ENCODE measurements at regions not wholly inside any gene's neighbourhood (a gene's known extent, or its start where the extent isn't known, plus 50 kb on each side); places are given as distances from the start of the nearest gene placed in this dataset.

GRCh38 chr4:185909972-185910371 is 98.0 kb upstream of the SORBS2 start:
- in situ Hi-C loops (cut with MboI; ENCODE audit: low pct_ligation_motif_present in 1 of 4, low pct_unique_long_range_greater_than_20kb in 1 of 4, low sequenced_read_pairs in 3 of 4) = no loop called here
- no peak overlapping the region for H3K4me3 ChIP-seq

GRCh38 chr4:185911556-185912064 is 99.6 kb upstream of the SORBS2 start:
- Histone ChIP-seq H3K36me3 (no peaks in the 10 kb centered on the region), H3K27me3 (no peaks in the 10 kb centered on the region), H3K27ac (no peak overlapping the region), H3K9me3 (no peaks in the 10 kb centered on the region), H3K4me3 (no peak overlapping the region), H3K4me1 (peaks cover 0 to 9% (median 8%) of the 10 kb centered on the region in 4 donors)
- TF ChIP-seq EP300 (IDR thresholded peaks at IDR 0.05; ENCODE audit: low read depth) = no peak
- TF ChIP-seq POLR2A (IDR thresholded peaks at IDR 0.05) = no peak
- no peak for TF ChIP-seq CTCF (IDR thresholded peaks at IDR 0.05)
- no peak for TF ChIP-seq POLR2AphosphoS5 (IDR thresholded peaks at IDR 0.05)
- intact Hi-C loops (cut with DNase I; ENCODE audit: low total_unique reads) (no loop called here), in situ Hi-C loops (cut with MboI; ENCODE audit: low pct_ligation_motif_present in 1 of 4, low pct_unique_long_range_greater_than_20kb in 1 of 4, low sequenced_read_pairs in 3 of 4) (no loop called here)
- WGBS, 2 donors (ENCODE audit: low coverage in 1 of 2) = 95% methylated on average over 4 of the region's 4 CpGs; no CpG with 5 or more reads in 1 of the 2 donors
- DNase-seq = no peak

More at GRCh38 chr4:185909972-185910371, 98.0 kb upstream of the SORBS2 start:
- no peak for DNase-seq
- Histone ChIP-seq H3K27ac (no peak overlapping the region), H3K9me3 (no peaks in the 10 kb centered on the region), H3K4me1 (peaks cover 0 to 9% (median 8%) of the 10 kb centered on the region in 4 donors), H3K27me3 (no peaks in the 10 kb centered on the region), H3K36me3 (no peaks in the 10 kb centered on the region)
- intact Hi-C loops (cut with DNase I; ENCODE audit: low total_unique reads) = no loop called here
- TF ChIP-seq POLR2A (IDR thresholded peaks at IDR 0.05) (no peak), POLR2AphosphoS5 (IDR thresholded peaks at IDR 0.05) (no peak), EP300 (IDR thresholded peaks at IDR 0.05; ENCODE audit: low read depth) (no peak), CTCF (IDR thresholded peaks at IDR 0.05) (no peak)
- WGBS, 2 donors (ENCODE audit: low coverage in 1 of 2) = 62 to 76% methylated on average over 2 of the region's 2 CpGs

GRCh38 chr4:185912779-185913178 is 100.8 kb upstream of the SORBS2 start:
- Histone ChIP-seq H3K4me1 (peaks cover 0 to 9% (median 8%) of the 10 kb centered on the region in 4 donors), H3K36me3 (no peaks in the 10 kb centered on the region), H3K4me3 (no peak overlapping the region), H3K9me3 (no peaks in the 10 kb centered on the region), H3K27ac (peak overlapping the region in 1 of 4 donors; percentile 3), H3K27me3 (no peaks in the 10 kb centered on the region)
- DNase-seq = no peak
- intact Hi-C loops (cut with DNase I; ENCODE audit: low total_unique reads) = no loop called here
- TF ChIP-seq POLR2AphosphoS5 (IDR thresholded peaks at IDR 0.05) = peak in 2 of 3 donors; percentile 20 to 35
- no peak for TF ChIP-seq POLR2A (IDR thresholded peaks at IDR 0.05)
- in situ Hi-C loops (cut with MboI; ENCODE audit: low pct_ligation_motif_present in 1 of 4, low pct_unique_long_range_greater_than_20kb in 1 of 4, low sequenced_read_pairs in 3 of 4) = no loop called here
- WGBS, 2 donors (ENCODE audit: low coverage in 1 of 2) = 28 to 37% methylated on average over 4 of the region's 4 CpGs

GRCh38 chr4:185914583-185915199 is 102.7 kb upstream of the SORBS2 start:
- no peaks in the 10 kb centered on the region for H3K36me3 ChIP-seq
- TF ChIP-seq POLR2A (IDR thresholded peaks at IDR 0.05) (no peak), EP300 (IDR thresholded peaks at IDR 0.05; ENCODE audit: low read depth) (no peak)
- WGBS, 2 donors (ENCODE audit: low coverage in 1 of 2) = 66 to 82% methylated on average over 10 to 11 of the region's 11 CpGs
- H3K9me3 ChIP-seq = no peaks in the 10 kb centered on the region
- no peaks in the 10 kb centered on the region for H3K27me3 ChIP-seq
- DNase-seq = no peak
- H3K27ac ChIP-seq = no peak overlapping the region
- H3K4me1 ChIP-seq = peaks cover 0 to 9% (median 8%) of the 10 kb centered on the region in 4 donors
- in situ Hi-C loops (cut with MboI; ENCODE audit: low pct_ligation_motif_present in 1 of 4, low pct_unique_long_range_greater_than_20kb in 1 of 4, low sequenced_read_pairs in 3 of 4) = no loop called here
- no peak overlapping the region for H3K4me3 ChIP-seq
- intact Hi-C loops (cut with DNase I; ENCODE audit: low total_unique reads) = no loop called here

- Histone ChIP-seq H3K36me3 (no peaks in the 10 kb centered on the region), H3K27ac (no peak overlapping the region), H3K9me3 (no peaks in the 10 kb centered on the region), H3K27me3 (no peaks in the 10 kb centered on the region), H3K4me1 (peaks cover 0 to 9% (median 8%) of the 10 kb centered on the region in 4 donors), H3K4me3 (no peak overlapping the region)
- WGBS, 2 donors (ENCODE audit: low coverage in 1 of 2) = 36 to 53% methylated on average over 2 of the region's 2 CpGs
- in situ Hi-C loops (cut with MboI; ENCODE audit: low pct_ligation_motif_present in 1 of 4, low pct_unique_long_range_greater_than_20kb in 1 of 4, low sequenced_read_pairs in 3 of 4) = no loop called here
- no peak for DNase-seq
- TF ChIP-seq POLR2A (IDR thresholded peaks at IDR 0.05) (no peak), POLR2AphosphoS5 (IDR thresholded peaks at IDR 0.05) (no peak), EP300 (IDR thresholded peaks at IDR 0.05; ENCODE audit: low read depth) (no peak), CTCF (IDR thresholded peaks at IDR 0.05) (no peak)
- intact Hi-C loops (cut with DNase I; ENCODE audit: low total_unique reads) = no loop called here
Measured at GRCh38 chr4:185915271-185915670, 103.3 kb upstream of the SORBS2 start.
